ENCODE measurements at regions not wholly inside any gene's neighbourhood (a gene's known extent, or its start where the extent isn't known, plus 50 kb on each side); places are given as distances from the start of the nearest gene placed in this dataset.
"Not testable (repeated sequence)": the region's sequence is repeated elsewhere in the genome, so short reads cannot be mapped to it uniquely, and the experiment has no call there.

- H3K27me3 ChIP-seq: peaks cover 0 to 4% of the 10 kb centered on the region in 2 donors
- no peaks in the 10 kb centered on the region for H3K36me3 ChIP-seq
- H3K4me3 ChIP-seq: no peak overlapping the region
- DNase-seq: no peak
- TF ChIP-seq CTCF (IDR thresholded peaks at IDR 0.05): no peak
- intact Hi-C loops (cut with DNase I; ENCODE audit: low total_unique reads): no loop called here
- no peak overlapping the region for H3K27ac ChIP-seq
- H3K9me3 ChIP-seq: no peaks in the 10 kb centered on the region
- H3K4me1 ChIP-seq: peaks cover 0 to 4% (median 1%) of the 10 kb centered on the region in 4 donors
Observed at GRCh38 chr11:115980337-115981103, 476.3 kb upstream of the CADM1 start.

- no peaks in the 10 kb centered on the region for H3K36me3 ChIP-seq
- H3K9me3 ChIP-seq: no peaks in the 10 kb centered on the region
- peaks cover 0 to 8% of the 10 kb centered on the region in 2 donors for H3K27me3 ChIP-seq
- TF ChIP-seq CTCF (IDR thresholded peaks at IDR 0.05): no peak
- intact Hi-C loops (cut with DNase I; ENCODE audit: low total_unique reads): no loop called here
- no peak overlapping the region for H3K4me3 ChIP-seq
- no peak overlapping the region for H3K27ac ChIP-seq
- DNase-seq: no peak
- H3K4me1 ChIP-seq: no peaks in the 10 kb centered on the region
Observed at GRCh38 chr11:115974703-115975102, 470.5 kb upstream of the CADM1 start.

GRCh38 chr11:115967203-115967602, 463.0 kb upstream of the CADM1 start:
- H3K36me3 ChIP-seq; H3K27me3 ChIP-seq; H3K4me3 ChIP-seq; DNase-seq; H3K9me3 ChIP-seq; intact Hi-C loops (cut with DNase I; ENCODE audit: low total_unique reads); H3K27ac ChIP-seq; H3K4me1 ChIP-seq: not testable (repeated sequence)

GRCh38 chr11:115965767-115966504, 461.7 kb upstream of the CADM1 start:
- H3K27ac ChIP-seq: no peak overlapping the region
- H3K9me3 ChIP-seq: no peaks in the 10 kb centered on the region
- H3K36me3 ChIP-seq: no peaks in the 10 kb centered on the region
- no peaks in the 10 kb centered on the region for H3K27me3 ChIP-seq
- no peak overlapping the region for H3K4me3 ChIP-seq
- no peaks in the 10 kb centered on the region for H3K4me1 ChIP-seq
- intact Hi-C loops (cut with DNase I; ENCODE audit: low total_unique reads): loop anchor here (1.0 kb wide), 1 partner anchor 33 kb away; no protein-coding TSS in a partner anchor
- DNase-seq: no peak
- no peak for TF ChIP-seq CTCF (IDR thresholded peaks at IDR 0.05)

DNA sequence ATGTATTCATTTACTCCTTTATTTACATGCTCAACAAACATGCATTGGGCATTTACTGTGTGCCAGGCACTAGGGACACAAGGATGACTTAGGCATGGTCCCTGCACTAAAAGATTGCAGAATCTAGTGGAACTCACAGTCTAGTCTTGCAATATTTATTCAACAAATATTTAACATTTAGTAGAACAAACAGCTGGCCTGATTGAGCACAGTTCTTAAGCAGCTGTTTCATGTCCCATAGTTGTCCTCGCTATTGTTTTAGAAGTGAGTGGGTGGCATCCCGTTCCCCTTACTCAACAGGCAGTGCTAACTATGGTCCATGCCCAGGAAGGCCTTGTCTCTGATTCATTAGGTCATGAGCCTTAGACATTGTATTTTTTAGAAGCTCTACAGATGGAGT, 459.9 kb upstream of the CADM1 start:
- H3K4me3 ChIP-seq: no peak overlapping the region
- peaks cover 0 to 3% of the 10 kb centered on the region in 2 donors for H3K27me3 ChIP-seq
- H3K36me3 ChIP-seq: no peaks in the 10 kb centered on the region
- H3K4me1 ChIP-seq: no peaks in the 10 kb centered on the region
- TF ChIP-seq CTCF (IDR thresholded peaks at IDR 0.05): no peak
- no peak overlapping the region for H3K27ac ChIP-seq
- no peak for DNase-seq
- no peaks in the 10 kb centered on the region for H3K9me3 ChIP-seq
- intact Hi-C loops (cut with DNase I; ENCODE audit: low total_unique reads): no loop called here

- H3K27ac ChIP-seq: no peak overlapping the region
- H3K4me1 ChIP-seq: no peaks in the 10 kb centered on the region
- H3K27me3 ChIP-seq: peaks cover 0 to 7% of the 10 kb centered on the region in 2 donors
- no peaks in the 10 kb centered on the region for H3K9me3 ChIP-seq
- intact Hi-C loops (cut with DNase I; ENCODE audit: low total_unique reads): no loop called here
- H3K36me3 ChIP-seq: no peaks in the 10 kb centered on the region
- H3K4me3 ChIP-seq: no peak overlapping the region
- TF ChIP-seq CTCF (IDR thresholded peaks at IDR 0.05): no peak
- no peak for DNase-seq
Observed at GRCh38 chr11:115963156-115963555, 458.9 kb upstream of the CADM1 start.
